Erythroblast (primary cell): ENCODE measurements at regions not wholly inside any gene's neighbourhood (a gene's known extent, or its start where the extent isn't known, plus 50 kb on each side); places are given as distances from the start of the nearest gene placed in this dataset.
"Not testable (repeated sequence)": the region's sequence is repeated elsewhere in the genome, so short reads cannot be mapped to it uniquely, and the experiment has no call there.

ENCODE experiments used
- DNase-seq, 2 experiments: peaks; one replicate each; lab custom pipeline; 2025; lab: John Stamatoyannopoulos, UW
- GATA1 ChIP-seq: IDR thresholded peaks from 2 replicates; pipeline ENCODE4 v1.6.1; 2011; ENCODE audit warnings: low read depth, mild to moderate bottlenecking, control low read depth, low read length, moderate library complexity
- POLR2A ChIP-seq: IDR thresholded peaks from 2 replicates; pipeline ENCODE4 v1.6.1; 2011; ENCODE audit warnings: mild to moderate bottlenecking, low read length

DNA sequence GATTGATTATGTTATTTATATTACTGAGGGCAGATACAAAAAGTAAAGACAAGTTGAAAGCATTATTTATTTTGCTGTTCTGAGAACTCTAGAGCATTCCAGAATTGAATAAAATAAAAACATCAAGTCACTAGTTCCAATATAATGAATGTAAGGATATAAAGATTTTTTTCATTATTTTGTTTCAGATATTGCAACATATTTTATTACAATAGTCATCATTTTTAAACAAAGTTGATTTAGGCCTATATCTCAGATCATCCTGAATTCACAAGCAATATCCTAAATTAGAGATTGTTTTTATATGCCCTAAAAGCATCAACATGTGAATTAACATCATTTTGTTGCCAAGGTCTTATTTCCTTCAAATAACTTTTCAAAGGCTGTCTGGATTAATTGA is 535.6 kb upstream of the KCND2 start:
- no peak for TF ChIP-seq GATA1
- TF ChIP-seq POLR2A, result no peak
- DNase-seq, result no peak

DNA sequence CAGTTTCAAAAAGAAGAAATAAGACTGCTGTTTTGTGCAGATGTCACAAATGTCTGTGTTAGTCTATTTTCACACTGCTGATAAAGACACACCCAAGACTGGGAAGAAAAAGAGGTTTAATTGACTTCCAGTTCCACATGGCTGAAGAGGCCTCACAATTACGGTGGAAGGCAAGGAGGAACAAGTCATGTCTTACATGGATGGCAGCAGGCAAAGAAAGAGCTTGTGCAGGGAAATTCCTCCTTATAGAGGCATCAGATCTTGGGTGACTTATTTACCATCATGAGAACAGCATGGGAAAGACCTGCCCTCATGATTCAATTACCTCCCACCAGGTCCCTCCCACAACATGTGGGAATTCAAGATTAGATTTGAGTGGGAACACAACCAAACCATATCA is 527.7 kb upstream of the KCND2 start:
- DNase-seq, result not testable (repeated sequence)

- TF ChIP-seq POLR2A (no peak), GATA1 (no peak)
- DNase-seq, result no peak
Observed at GRCh38 chr7:119748251-119748860, 524.6 kb upstream of the KCND2 start.

DNA sequence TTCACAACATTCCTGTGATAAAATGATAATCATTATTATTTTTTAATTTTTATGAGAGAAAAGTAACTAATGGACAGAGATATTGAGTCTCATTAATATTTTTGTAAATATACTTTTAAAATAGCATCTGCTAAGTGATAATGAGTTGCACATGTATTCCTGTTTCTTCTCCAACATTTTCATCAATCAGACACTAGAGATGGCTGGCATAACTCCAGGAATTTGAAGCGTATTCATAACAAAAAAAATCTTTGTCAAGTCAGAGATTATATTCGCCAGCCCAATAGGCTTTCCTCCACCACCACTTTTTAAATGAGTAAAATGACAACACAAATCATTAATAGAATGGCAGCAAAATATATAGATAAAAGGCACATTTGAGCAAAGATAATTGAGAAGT is 524.0 kb upstream of the KCND2 start:
- DNase-seq, result no peak
- TF ChIP-seq POLR2A, result no peak
- TF ChIP-seq GATA1, result no peak

- no peak for TF ChIP-seq POLR2A
- no peak for TF ChIP-seq GATA1
- no peak for DNase-seq
Observed at GRCh38 chr7:119756687-119757086, 516.3 kb upstream of the KCND2 start.

GRCh38 chr7:119758254-119758653 is 514.7 kb upstream of the KCND2 start:
- DNase-seq, result no peak
- TF ChIP-seq GATA1 (no peak), POLR2A (no peak)

- no peak for TF ChIP-seq GATA1
- no peak for TF ChIP-seq POLR2A
- DNase-seq, result no peak
Observed at GRCh38 chr7:119761776-119762175, 511.2 kb upstream of the KCND2 start.

DNA sequence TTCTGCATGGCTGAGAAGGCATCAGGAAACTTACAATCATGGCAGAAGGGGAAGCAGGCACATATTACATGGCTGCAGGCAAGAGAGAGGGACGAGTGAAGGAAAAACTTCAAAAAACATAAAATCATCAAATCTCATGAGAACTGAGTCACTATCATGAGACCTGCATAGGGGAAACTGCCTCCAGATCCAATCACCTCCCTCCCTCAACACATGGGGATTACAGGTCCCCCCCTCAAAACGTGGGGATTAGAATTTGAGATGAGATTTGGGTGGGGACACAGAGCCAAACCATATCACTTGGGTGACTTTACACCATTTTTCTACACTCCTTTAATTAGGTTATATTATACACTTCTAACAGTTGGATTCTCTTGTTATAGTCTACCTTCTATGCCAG is 490.7 kb upstream of the KCND2 start:
- TF ChIP-seq GATA1 (no peak), POLR2A (no peak)
- DNase-seq, result no peak

GRCh38 chr7:119783799-119784198 is 489.2 kb upstream of the KCND2 start:
- TF ChIP-seq POLR2A (no peak), GATA1 (no peak)
- DNase-seq, result no peak

GRCh38 chr7:119802147-119802546 is 470.8 kb upstream of the KCND2 start:
- no peak for DNase-seq
- no peak for TF ChIP-seq POLR2A
- no peak for TF ChIP-seq GATA1

DNA sequence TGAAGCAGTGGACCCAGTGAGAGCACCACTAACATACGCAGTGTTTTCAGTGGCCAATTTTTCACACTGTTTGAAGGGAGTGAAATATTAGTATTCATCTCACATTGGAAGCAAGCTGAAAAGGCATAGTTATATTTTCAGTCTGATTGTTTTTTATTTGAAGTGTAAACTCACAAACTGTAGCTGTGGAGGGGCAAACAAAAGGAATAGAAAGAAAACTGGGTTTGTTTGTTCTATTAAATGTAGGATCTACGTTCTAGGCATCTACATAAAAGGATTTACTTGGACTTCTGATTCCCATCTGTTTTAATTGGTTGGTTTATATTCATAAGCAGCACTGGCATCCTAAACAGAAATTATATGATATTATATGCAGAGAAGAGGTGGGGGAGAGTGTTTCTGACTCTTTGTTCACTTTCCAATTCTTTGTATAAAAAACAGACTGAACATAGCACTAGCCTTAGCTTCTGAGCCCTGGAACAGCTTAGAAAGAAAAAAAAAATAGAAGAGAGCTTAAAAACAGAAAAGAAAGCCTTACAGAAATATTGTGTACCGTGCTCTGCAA is 447.8 kb upstream of the KCND2 start:
- no peak for DNase-seq
- TF ChIP-seq POLR2A (no peak), GATA1 (no peak)

GRCh38 chr7:119826547-119826946 is 446.4 kb upstream of the KCND2 start:
- DNase-seq, result no peak
- no peak for TF ChIP-seq GATA1

DNA sequence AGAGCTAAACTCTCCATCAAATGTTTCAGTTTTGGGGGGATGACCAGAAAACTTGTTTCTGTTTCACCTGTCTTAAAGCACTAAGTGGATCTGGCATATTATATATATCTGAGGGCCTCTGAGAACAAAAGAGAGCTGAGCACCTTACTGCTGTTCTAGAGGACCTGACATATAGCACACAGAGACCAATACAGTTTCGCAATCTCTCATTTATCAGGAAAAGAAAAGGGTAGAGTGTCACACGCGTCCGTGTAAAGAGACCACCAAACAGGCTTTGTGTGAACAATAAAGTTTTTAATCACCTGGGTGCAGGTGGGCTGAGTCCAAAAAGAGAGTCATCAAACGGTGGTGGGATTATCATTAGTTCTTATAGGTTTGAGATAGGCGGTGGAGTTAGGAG is 434.5 kb upstream of the KCND2 start:
- no peak for TF ChIP-seq POLR2A
- no peak for TF ChIP-seq GATA1
- DNase-seq, result no peak

- DNase-seq, result no peak
- TF ChIP-seq GATA1 (no peak), POLR2A (no peak)
Observed at GRCh38 chr7:119842337-119842736, 430.6 kb upstream of the KCND2 start.

- DNase-seq, result no peak
- TF ChIP-seq GATA1 (no peak), POLR2A (no peak)
Observed at GRCh38 chr7:119842786-119843185, 430.2 kb upstream of the KCND2 start.

- TF ChIP-seq GATA1 (no peak), POLR2A (no peak)
- DNase-seq, result no peak
Observed at GRCh38 chr7:119861385-119861784, 411.6 kb upstream of the KCND2 start.
